GM12891 (cell line): ENCODE measurements at regions not wholly inside any gene's neighbourhood (a gene's known extent, or its start where the extent isn't known, plus 50 kb on each side); places are given as distances from the start of the nearest gene placed in this dataset.
A peak's percentile ranks its signal among the peaks of the same experiment; 100 is the strongest.

Source experiments
- DNase-seq: peaks from one replicate; pipeline ENCODE4 v3.0.0; 2011; ENCODE audit warnings: low spot score; ENCODE audit not compliant: insufficient read length
- FAIRE-seq: peaks from 2 replicates; lab custom pipeline; 2011; peaks lifted over from hg19 to GRCh38; lab: Jason Lieb, UNC
- PAX5 ChIP-seq: IDR thresholded peaks from 2 replicates; pipeline ENCODE4 v1.6.1; 2011; ENCODE audit warnings: low read length, moderate library complexity, mild to moderate bottlenecking; ENCODE audit not compliant: insufficient read depth, severe bottlenecking
- POLR2A ChIP-seq: IDR thresholded peaks from 2 replicates; pipeline ENCODE4 v1.6.1; 2011; ENCODE audit warnings: low read depth, low read length, control low read depth
- POLR2AphosphoS5 ChIP-seq: IDR thresholded peaks from 2 replicates; pipeline ENCODE4 v1.6.1; 2011; ENCODE audit warnings: low read depth, low read length, control low read depth
- POU2F2 ChIP-seq: IDR thresholded peaks from 2 replicates; pipeline ENCODE4 v1.6.1; 2011; ENCODE audit warnings: low read depth, mild to moderate bottlenecking, control low read depth, low read length, moderate library complexity
- SPI1 ChIP-seq: IDR thresholded peaks from 2 replicates; pipeline ENCODE4 v1.6.1; 2011; ENCODE audit warnings: low read depth, low read length, control low read depth
- TAF1 ChIP-seq: IDR thresholded peaks from 2 replicates; pipeline ENCODE4 v1.6.1; 2011; ENCODE audit warnings: low read depth, low read length, control low read depth

GRCh38 chr13:40172878-40173277 lies 493.6 kb downstream of the FOXO1 start:
- FAIRE-seq (no peak), DNase-seq (no peak)
- TF ChIP-seq PAX5, result no peak
- TF ChIP-seq SPI1, result no peak
- no peak for TF ChIP-seq TAF1
- no peak for TF ChIP-seq POU2F2
- TF ChIP-seq POLR2A, result no peak
- no peak for TF ChIP-seq POLR2AphosphoS5

DNA sequence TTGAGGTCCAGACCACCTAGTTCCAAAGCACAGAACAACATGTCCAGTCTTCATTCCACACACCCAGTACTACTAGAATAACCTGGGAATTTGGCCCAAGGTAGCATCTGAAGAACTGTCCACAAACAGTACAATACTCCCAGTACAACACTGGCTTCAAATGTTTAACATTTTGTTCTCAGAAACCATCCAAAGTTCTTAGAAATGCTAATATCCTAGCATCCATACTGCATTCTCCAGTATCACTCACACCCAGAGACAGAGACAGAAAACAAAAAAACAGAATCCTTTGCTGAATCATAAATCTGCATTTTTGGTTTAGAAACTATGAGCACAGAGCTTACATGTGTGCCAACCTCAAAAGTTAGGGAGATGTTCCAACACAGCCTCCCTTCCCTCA lies 490.8 kb downstream of the FOXO1 start:
- TF ChIP-seq PAX5, result no peak
- TF ChIP-seq POU2F2, result no peak
- TF ChIP-seq POLR2A, result no peak
- TF ChIP-seq POLR2AphosphoS5, result no peak
- no peak for TF ChIP-seq TAF1
- TF ChIP-seq SPI1, result no peak
- no peak for FAIRE-seq
- DNase-seq, result no peak

GRCh38 chr13:40176242-40176641 lies 490.2 kb downstream of the FOXO1 start:
- TF ChIP-seq POLR2AphosphoS5 (no peak), TAF1 (no peak), SPI1 (no peak), PAX5 (no peak), POLR2A (no peak), POU2F2 (no peak)
- FAIRE-seq (no peak), DNase-seq (no peak)

- TF ChIP-seq TAF1, result no peak
- TF ChIP-seq PAX5, result no peak
- no peak for TF ChIP-seq POU2F2
- FAIRE-seq (no peak), DNase-seq (no peak)
These were observed 488.3 kb downstream of the FOXO1 start for GRCh38 chr13:40178130-40178529.

- FAIRE-seq (no peak), DNase-seq (no peak)
- no peak for TF ChIP-seq TAF1
- TF ChIP-seq POLR2AphosphoS5, result no peak
- no peak for TF ChIP-seq POU2F2
These were observed 486.8 kb downstream of the FOXO1 start for GRCh38 chr13:40179445-40180281.

- FAIRE-seq, result no peak
- TF ChIP-seq POU2F2, result no peak
- no peak for TF ChIP-seq POLR2AphosphoS5
- no peak for TF ChIP-seq POLR2A
- no peak for TF ChIP-seq SPI1
- TF ChIP-seq TAF1, result no peak
- TF ChIP-seq PAX5, result no peak
- DNase-seq, result no peak
These were observed 485.7 kb downstream of the FOXO1 start for GRCh38 chr13:40180776-40181175.

DNA sequence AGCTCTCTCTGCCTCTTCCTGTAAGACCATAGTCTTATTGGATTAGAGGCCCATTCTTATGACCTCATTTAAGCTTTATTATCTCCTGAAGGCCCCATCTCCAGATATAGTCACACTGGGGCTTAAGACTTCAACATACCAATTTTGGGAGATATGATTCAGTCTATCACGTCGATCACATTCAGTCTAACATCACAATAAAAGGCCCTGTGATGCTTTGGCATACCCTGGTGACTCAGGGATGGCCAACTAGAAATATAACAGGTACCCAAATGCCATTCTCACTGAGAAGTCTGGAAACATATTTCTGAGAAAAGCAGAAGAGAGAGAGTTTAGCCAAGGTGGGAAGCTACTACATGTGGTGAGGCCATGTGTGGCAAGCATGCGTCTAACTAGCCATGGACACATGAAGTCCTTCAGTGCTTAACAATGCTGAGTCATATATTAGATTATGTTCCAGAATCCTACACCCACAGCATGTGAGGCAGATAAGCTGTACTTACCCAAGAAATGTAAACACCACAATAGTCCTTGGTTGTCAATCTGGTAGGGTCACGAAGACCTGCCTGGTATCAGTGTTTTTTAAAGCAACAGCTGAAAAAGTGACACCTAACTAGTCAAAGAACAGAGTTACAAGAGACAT lies 485.1 kb downstream of the FOXO1 start:
- FAIRE-seq (no peak), DNase-seq (no peak)
- TF ChIP-seq TAF1 (no peak), PAX5 (no peak), SPI1 (no peak), POLR2A (no peak), POU2F2 (no peak), POLR2AphosphoS5 (no peak)

GRCh38 chr13:40182591-40182990 lies 483.9 kb downstream of the FOXO1 start:
- no peak for DNase-seq
- TF ChIP-seq POLR2A (no peak), SPI1 (no peak), PAX5 (no peak), TAF1 (no peak), POLR2AphosphoS5 (no peak), POU2F2 (no peak)
- no peak for FAIRE-seq

GRCh38 chr13:40185414-40185813 lies 481.0 kb downstream of the FOXO1 start:
- DNase-seq (no peak), FAIRE-seq (no peak)
- TF ChIP-seq POLR2A (no peak), SPI1 (peak; percentile 61)
